Activated T-cell treated with anti-CD3 and anti-CD28 coated beads, Interleukin-2, amount 50 U/mL, for 72 hours (primary cell): ENCODE measurements at regions not wholly inside any gene's neighbourhood (a gene's known extent, or its start where the extent isn't known, plus 50 kb on each side); places are given as distances from the start of the nearest gene placed in this dataset.

Experiments used
- ATAC-seq, 2 donors: fragments of 150-1000 bp; cut with Tn5 transposase; replicated peaks in 1 of 2; 2 replicates each; pipeline ENCODE4 v1.10.0; 2021; ENCODE audit warnings: moderate library complexity in 2 of 2, mild to moderate bottlenecking in 1 of 2
- DNase-seq, 2 donors: peaks; one replicate each; pipeline ENCODE4 v3.0.0; 2021 to 2022; ENCODE audit warnings: mixed read lengths in 1 of 2
- H3K27ac Mint-ChIP-seq: one replicate; pipeline ENCODE4 v1.8.0; 2022; ENCODE audit warnings: mild to moderate bottlenecking, moderate library complexity, mixed read lengths
- H3K27me3 Mint-ChIP-seq: one replicate; pipeline ENCODE4 v1.8.0; 2022; ENCODE audit warnings: low read depth, mixed read lengths
- H3K36me3 Mint-ChIP-seq, 2 donors: one replicate each; pipeline ENCODE4 v1.8.0; 2022; ENCODE audit warnings: mixed read lengths in 2 of 2, mild to moderate bottlenecking in 1 of 2; ENCODE audit not compliant: insufficient read depth in 2 of 2
- H3K4me1 Mint-ChIP-seq: one replicate; pipeline ENCODE4 v1.8.0; 2022; ENCODE audit warnings: low read depth, mixed read lengths
- H3K4me3 Mint-ChIP-seq, 2 donors: one replicate each; pipeline ENCODE4 v1.8.0; 2022; ENCODE audit warnings: mild to moderate bottlenecking in 2 of 2, mixed read lengths in 2 of 2, moderate library complexity in 2 of 2
- H3K9me3 Mint-ChIP-seq, 2 donors: one replicate each; pipeline ENCODE4 v1.8.0; 2022; ENCODE audit warnings: mixed read lengths in 2 of 2

DNA sequence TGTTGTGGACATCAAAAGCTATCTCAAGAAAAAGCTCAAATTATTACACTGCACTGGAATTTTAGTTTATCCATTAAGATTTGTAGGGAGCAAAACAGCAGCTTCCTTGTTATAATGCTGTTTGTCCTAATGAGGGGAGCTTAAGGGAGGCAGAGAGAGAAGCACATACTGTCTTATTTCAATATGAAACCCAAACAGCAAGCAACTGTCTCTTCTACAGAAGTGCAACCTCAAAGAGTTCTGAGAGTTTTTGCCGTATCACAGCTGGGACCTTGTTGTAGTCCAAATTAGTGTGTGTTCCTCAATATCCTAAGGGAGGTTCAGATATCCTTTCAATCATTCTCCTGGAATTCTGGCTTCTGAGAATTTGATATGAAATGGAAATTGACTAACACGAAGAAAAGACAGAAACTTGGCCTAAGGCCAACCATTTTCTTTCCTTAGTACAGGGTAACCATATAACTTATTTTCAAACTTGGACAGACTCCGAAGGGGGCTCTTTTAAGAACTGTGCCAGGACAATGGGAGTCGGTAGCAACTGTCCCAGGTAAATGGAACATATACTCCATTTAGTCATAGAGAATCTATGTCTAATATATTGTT lies 149.3 kb upstream of the CCN2 start:
- H3K27me3 Mint-ChIP-seq: no peaks in the 10 kb centered on the region
- H3K27ac Mint-ChIP-seq: no peak overlapping the region
- H3K4me3 Mint-ChIP-seq: no peak overlapping the region
- H3K36me3 Mint-ChIP-seq: peaks cover 0 to 1% of the 10 kb centered on the region in 2 donors
- ATAC-seq: no peak
- no peak for DNase-seq
- H3K9me3 Mint-ChIP-seq: peaks cover 0 to 4% of the 10 kb centered on the region in 2 donors
- no peaks in the 10 kb centered on the region for H3K4me1 Mint-ChIP-seq

DNA sequence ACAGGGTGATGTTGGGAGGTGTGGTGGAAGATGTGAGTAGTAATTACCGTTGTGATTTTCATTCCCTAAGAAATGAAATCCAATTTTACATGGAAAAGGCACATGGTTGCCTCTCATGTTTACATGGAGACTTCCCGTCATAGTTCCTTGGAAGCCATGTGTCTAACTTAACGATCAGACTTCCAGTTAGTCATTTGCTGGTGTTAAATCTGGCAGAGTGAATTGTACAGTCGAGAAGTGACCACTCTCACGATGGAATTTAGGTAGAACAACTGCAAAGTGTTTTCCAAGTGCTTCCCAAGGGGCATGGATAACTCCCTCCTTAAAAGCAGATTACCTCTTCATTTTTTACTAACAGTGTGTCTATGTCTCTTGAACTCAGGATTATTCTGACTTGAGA lies 145.8 kb upstream of the CCN2 start:
- Mint-ChIP-seq H3K4me3 (no peak overlapping the region), H3K36me3 (no peaks in the 10 kb centered on the region), H3K4me1 (no peaks in the 10 kb centered on the region), H3K9me3 (peaks cover 0 to 1% of the 10 kb centered on the region in 2 donors), H3K27ac (no peak overlapping the region), H3K27me3 (no peaks in the 10 kb centered on the region)
- DNase-seq (no peak), ATAC-seq (no peak)

DNA sequence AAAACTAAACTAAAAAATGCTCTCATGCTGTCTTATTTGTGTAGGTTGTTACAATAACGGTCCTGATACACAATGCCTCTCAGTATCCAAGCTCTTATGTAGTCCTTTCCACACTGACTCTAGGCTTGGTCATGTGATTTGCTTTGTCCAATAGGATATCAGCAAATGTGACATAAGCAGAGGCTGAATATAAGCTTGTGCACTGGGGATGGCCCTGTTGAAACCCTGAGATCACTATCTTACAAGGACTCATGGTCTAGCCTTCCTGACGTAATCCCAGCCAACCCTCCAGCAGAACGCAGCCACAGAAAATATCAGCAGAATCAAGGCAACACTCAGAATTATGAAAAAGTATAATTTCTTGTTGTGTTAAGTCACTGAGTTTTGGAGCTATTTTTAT lies 145.1 kb upstream of the CCN2 start:
- no peak overlapping the region for H3K4me3 Mint-ChIP-seq
- peaks cover 0 to 1% of the 10 kb centered on the region in 2 donors for H3K9me3 Mint-ChIP-seq
- ATAC-seq (no peak), DNase-seq (no peak)
- no peaks in the 10 kb centered on the region for H3K36me3 Mint-ChIP-seq
- no peaks in the 10 kb centered on the region for H3K27me3 Mint-ChIP-seq
- H3K4me1 Mint-ChIP-seq: no peaks in the 10 kb centered on the region
- H3K27ac Mint-ChIP-seq: no peak overlapping the region

DNA sequence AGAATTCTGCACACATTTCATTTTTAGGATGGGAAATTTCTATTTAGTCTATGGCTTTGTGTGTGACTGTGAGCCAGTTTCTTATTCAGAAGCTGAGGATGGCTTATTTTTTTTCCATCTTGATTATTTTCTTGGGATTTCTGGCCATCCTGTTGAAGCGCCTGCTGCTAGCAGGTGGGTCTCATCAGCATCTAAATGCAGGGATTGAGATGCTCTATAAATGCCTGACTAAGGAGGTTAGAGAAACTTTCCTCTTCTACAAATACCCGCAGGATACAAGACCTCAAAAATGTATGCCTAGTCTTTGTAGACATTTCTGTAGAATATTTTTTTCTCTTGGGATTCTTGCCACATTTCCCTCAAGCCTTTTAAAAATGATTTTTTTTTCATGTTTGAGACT lies 138.0 kb upstream of the CCN2 start:
- Mint-ChIP-seq H3K4me1 (no peaks in the 10 kb centered on the region), H3K36me3 (no peaks in the 10 kb centered on the region), H3K27me3 (no peaks in the 10 kb centered on the region), H3K4me3 (no peak overlapping the region), H3K27ac (no peak overlapping the region), H3K9me3 (no peaks in the 10 kb centered on the region)
- no peak for ATAC-seq
- DNase-seq: no peak

DNA sequence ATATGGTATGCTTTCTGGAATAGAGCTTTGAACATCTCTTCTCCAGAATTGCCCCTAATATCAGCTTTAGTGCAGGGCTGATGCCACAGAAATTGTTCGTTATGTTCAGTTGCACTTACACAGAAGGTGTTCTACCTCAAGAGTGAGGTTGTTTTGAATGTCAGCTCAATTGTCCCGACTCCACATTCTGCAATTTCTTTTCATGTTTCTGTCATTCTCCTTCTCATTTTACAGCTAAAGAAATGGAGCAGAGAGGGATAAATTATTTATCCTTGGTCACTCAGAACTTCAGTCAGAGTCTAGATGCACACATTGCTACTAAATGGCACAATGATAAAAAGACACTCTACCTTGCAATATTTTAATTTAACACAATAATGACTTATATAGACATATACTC lies 137.0 kb upstream of the CCN2 start:
- H3K36me3 Mint-ChIP-seq: no peaks in the 10 kb centered on the region
- H3K4me1 Mint-ChIP-seq: no peaks in the 10 kb centered on the region
- no peaks in the 10 kb centered on the region for H3K27me3 Mint-ChIP-seq
- H3K27ac Mint-ChIP-seq: no peak overlapping the region
- DNase-seq (no peak), ATAC-seq (no peak)
- no peaks in the 10 kb centered on the region for H3K9me3 Mint-ChIP-seq
- no peak overlapping the region for H3K4me3 Mint-ChIP-seq

DNA sequence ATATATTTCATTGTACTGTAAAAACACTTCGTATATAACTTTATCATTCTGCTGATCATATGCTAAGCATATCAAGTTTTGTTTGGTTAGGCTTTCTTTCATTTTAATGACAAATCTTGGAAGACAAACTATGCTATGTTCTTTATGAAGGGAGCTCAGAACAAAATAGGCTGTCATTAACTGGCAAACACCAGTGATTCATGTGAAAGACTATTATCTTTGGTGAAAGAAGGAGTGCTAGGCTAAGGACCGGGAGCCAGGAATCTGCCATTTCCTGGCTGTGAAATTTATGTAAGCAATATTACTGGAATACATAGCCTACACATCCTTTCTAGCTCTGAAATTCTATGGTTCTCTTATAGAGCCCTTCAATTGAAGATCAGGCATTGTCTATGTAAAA lies 136.2 kb upstream of the CCN2 start:
- H3K4me3 Mint-ChIP-seq: no peak overlapping the region
- no peak for DNase-seq
- no peaks in the 10 kb centered on the region for H3K9me3 Mint-ChIP-seq
- H3K27me3 Mint-ChIP-seq: no peaks in the 10 kb centered on the region
- no peak overlapping the region for H3K27ac Mint-ChIP-seq
- H3K36me3 Mint-ChIP-seq: no peaks in the 10 kb centered on the region
- ATAC-seq: no peak
- H3K4me1 Mint-ChIP-seq: no peaks in the 10 kb centered on the region

DNA sequence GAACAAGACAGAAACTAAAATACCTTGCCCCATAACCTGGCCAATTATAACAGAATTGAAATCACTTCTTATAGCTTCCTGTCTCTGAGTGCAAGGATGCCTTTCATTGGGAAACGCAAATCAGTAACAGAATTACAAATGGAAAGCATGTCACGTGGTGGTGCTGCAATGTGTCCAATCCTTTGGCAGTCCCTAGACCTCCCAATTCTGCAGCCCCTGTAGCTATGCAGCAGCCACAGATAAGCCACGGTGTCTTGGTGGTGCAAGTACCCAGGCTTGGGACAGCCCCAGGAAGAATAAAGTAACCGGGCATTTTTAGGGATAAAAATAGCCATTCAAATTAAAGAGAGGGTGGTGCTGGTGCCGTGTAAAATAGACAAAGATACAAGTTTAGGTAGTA lies 134.6 kb upstream of the CCN2 start:
- DNase-seq (no peak), ATAC-seq (no peak)
- Mint-ChIP-seq H3K36me3 (no peaks in the 10 kb centered on the region), H3K27me3 (no peaks in the 10 kb centered on the region), H3K27ac (no peak overlapping the region), H3K4me1 (no peaks in the 10 kb centered on the region), H3K9me3 (no peaks in the 10 kb centered on the region), H3K4me3 (no peak overlapping the region)

DNA sequence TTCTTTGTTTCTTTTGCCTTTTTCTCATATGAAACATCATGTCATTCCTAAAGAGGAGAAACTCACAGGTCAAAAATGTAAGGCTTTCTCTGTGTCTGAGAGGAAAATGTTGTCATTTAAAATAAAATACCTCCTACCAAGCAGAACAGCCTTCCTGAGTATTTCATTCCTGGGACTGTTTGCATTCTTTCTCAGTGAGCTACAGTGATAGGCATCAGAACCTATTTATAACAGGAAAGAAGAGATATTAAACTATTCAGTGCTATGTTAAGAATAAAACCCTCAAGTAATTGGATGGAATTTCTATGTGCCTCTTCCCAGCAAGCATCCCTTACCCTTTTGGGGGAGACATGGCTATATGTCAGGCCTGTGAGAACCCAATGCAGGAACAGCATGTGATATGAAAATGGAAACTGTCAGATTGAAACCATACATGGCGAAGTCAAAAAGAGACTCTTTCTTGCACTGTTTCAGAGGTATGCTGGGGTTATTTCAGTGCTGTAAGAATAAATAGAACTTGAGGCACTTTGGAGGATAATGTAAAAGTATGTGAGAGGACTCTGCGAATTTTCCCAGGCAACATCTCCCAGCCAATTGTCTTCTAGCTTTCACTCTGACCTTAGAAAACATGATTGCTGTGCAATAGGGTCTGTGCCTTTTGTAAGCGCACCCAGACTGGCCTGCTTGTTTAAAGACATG lies 133.8 kb upstream of the CCN2 start:
- Mint-ChIP-seq H3K27ac (no peak overlapping the region), H3K4me1 (no peaks in the 10 kb centered on the region), H3K4me3 (no peak overlapping the region), H3K27me3 (no peaks in the 10 kb centered on the region), H3K36me3 (no peaks in the 10 kb centered on the region), H3K9me3 (no peaks in the 10 kb centered on the region)
- ATAC-seq: no peak
- no peak for DNase-seq

DNA sequence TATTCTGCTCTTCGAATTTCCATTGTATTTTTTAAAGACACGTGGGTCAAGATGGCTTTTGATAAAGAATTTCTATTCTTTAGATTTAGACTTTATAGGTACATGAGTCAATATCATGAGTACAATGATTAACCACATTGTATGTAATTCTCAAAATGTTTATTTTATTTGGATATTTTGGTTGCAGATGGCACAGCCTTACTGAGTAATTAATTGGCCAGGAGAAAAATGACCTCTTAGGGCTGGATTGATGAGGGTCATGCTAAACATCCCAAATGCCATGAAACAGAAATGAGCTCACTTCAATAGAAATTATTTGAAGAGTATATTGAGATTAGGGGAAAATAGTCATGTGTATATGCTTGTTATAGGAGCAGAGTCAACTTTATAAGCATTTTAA lies 131.2 kb upstream of the CCN2 start:
- no peaks in the 10 kb centered on the region for H3K36me3 Mint-ChIP-seq
- H3K27ac Mint-ChIP-seq: no peak overlapping the region
- no peaks in the 10 kb centered on the region for H3K4me1 Mint-ChIP-seq
- DNase-seq (no peak), ATAC-seq (no peak)
- no peak overlapping the region for H3K4me3 Mint-ChIP-seq
- no peaks in the 10 kb centered on the region for H3K9me3 Mint-ChIP-seq
- H3K27me3 Mint-ChIP-seq: no peaks in the 10 kb centered on the region

DNA sequence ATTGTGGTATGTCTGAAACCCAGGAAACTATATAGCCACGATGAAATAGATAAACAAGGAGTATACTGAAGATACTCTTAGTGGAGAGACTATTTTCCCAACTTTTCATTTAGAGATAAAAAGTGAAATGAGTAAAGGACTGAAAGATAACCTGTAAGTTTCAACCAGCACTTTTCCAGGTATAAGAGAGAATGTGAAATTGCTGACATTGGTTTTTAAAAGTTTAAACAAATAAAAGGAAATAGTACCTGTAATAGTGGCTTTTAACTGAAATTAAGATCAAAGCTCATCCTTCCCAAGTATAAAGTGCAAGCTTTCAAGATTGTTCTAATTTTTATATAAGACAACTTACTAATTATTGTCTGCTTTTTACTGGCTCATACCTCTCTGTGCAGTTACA lies 130.2 kb upstream of the CCN2 start:
- H3K36me3 Mint-ChIP-seq: no peaks in the 10 kb centered on the region
- H3K27ac Mint-ChIP-seq: no peak overlapping the region
- H3K4me1 Mint-ChIP-seq: no peaks in the 10 kb centered on the region
- no peak for DNase-seq
- H3K27me3 Mint-ChIP-seq: peaks cover 4% of the 10 kb centered on the region
- no peaks in the 10 kb centered on the region for H3K9me3 Mint-ChIP-seq
- ATAC-seq: no peak
- no peak overlapping the region for H3K4me3 Mint-ChIP-seq

DNA sequence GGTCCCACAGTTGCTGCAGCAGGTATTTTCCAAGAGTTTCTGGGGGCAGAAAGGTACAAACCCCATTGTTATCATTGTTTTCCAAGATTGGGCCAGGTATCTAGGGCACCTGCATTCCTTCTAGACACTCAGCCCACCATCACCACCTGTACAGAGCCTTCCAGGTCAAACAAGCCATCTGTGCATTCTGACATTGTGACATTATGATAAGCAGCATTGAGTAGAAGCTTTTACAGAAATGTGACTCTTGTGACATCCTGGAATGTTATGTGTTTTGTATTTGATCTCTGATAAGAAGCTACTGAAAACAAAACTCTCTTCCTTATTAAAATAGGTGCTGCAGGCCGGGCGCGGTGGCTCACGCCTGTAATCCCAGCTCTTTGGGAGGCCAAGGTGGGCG lies 128.1 kb upstream of the CCN2 start:
- Mint-ChIP-seq H3K27ac (no peak overlapping the region), H3K4me3 (no peak overlapping the region), H3K36me3 (no peaks in the 10 kb centered on the region), H3K27me3 (peaks cover 6% of the 10 kb centered on the region), H3K9me3 (no peaks in the 10 kb centered on the region), H3K4me1 (no peaks in the 10 kb centered on the region)
- ATAC-seq (no peak), DNase-seq (no peak)

DNA sequence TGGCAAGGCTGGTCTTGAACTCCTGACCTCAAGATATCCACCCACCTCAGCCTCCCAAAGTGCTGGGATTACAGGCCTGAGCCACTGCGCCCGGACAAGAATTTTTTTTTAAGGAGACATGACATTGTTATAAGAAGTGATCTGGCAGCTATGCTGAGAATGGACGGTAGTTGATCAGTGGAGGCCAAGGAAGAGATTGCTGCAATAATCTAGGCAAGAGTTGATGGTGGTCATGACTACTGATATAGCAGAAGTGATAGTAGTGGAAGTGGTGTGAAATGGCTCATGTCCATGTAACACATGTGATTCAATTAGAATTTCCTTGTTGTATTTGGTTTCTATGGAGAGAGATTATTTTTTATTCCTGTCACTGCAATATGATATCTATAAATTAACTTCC lies 125.3 kb upstream of the CCN2 start:
- H3K4me3 Mint-ChIP-seq: no peak overlapping the region
- DNase-seq (no peak), ATAC-seq (no peak)
- H3K9me3 Mint-ChIP-seq: no peaks in the 10 kb centered on the region
- no peaks in the 10 kb centered on the region for H3K36me3 Mint-ChIP-seq
- H3K27ac Mint-ChIP-seq: no peak overlapping the region
- H3K27me3 Mint-ChIP-seq: peaks cover 6% of the 10 kb centered on the region
- no peaks in the 10 kb centered on the region for H3K4me1 Mint-ChIP-seq

DNA sequence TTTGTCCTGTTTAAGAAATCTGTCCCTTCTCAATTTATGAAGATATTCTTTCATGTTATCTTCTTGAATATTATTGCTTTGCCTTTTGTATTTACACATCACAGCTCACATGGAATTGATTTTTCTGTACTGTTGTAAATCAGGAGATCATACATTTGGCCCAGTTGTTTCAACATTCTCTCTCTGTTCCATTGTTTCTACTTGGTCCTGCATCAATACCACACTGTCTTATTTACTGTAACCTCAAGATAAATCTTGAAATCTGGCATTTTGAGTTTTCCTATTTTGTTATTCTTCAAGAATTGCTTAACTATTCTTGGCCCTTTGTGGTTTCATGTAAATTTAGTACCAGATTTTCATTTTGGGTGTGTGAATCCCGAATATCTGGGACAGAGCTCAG lies 121.7 kb upstream of the CCN2 start:
- H3K27me3 Mint-ChIP-seq: peaks cover 6% of the 10 kb centered on the region
- no peak overlapping the region for H3K4me3 Mint-ChIP-seq
- ATAC-seq (no peak), DNase-seq (no peak)
- H3K9me3 Mint-ChIP-seq: no peaks in the 10 kb centered on the region
- no peaks in the 10 kb centered on the region for H3K36me3 Mint-ChIP-seq
- no peaks in the 10 kb centered on the region for H3K4me1 Mint-ChIP-seq
- no peak overlapping the region for H3K27ac Mint-ChIP-seq

DNA sequence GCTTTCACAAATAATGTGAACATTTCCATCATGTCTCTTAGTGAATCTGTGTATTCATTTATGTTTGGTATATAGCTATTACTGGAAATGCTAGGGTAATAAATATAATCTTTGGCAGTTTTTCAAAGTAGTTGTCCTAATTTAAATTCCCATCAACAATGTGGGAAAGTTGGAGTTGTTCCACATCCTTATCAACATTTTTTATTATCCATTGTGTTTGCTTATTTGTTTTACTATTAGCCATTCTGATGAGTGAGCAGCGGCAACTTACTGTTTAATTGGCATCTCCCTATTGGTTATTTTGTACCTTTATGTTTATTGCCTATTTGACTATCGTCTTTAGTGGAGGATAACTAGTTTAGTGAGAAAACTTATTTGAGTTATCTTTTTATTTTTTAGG lies 121.1 kb upstream of the CCN2 start:
- ATAC-seq (no peak), DNase-seq (no peak)
- no peak overlapping the region for H3K4me3 Mint-ChIP-seq
- no peak overlapping the region for H3K27ac Mint-ChIP-seq
- no peaks in the 10 kb centered on the region for H3K4me1 Mint-ChIP-seq
- H3K36me3 Mint-ChIP-seq: no peaks in the 10 kb centered on the region
- no peaks in the 10 kb centered on the region for H3K9me3 Mint-ChIP-seq
- H3K27me3 Mint-ChIP-seq: peaks cover 6% of the 10 kb centered on the region
